ENCODE measurements at regions not wholly inside any gene's neighbourhood (a gene's known extent, or its start where the extent isn't known, plus 50 kb on each side); places are given as distances from the start of the nearest gene placed in this dataset.
"Not testable (repeated sequence)": the region's sequence is repeated elsewhere in the genome, so short reads cannot be mapped to it uniquely, and the experiment has no call there.

DNA sequence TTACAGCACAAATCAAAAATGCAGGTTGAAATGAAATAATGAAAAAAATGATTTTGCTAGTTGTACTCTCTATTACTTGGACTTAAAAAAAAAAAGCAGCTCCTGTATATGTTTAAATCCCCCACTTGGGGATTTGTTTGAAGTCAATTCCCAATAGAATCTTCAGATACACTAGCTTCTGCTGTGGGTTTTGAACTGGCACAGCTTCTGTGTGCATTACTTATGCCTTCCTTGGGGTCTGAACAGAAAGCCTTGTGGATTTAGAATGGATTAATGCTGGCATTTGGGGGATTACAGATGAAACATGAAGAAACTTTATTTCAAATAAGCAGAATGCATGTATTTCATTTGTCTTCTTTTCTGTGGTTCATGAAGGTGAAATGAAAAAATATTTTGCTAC is 513.2 kb upstream of the TBL1XR1 start:
- intact Hi-C loops (cut with DNase I) = no loop called here
- TF ChIP-seq POLR2AphosphoS5 (IDR thresholded peaks at IDR 0.05) (no peak), POLR2A (IDR thresholded peaks at IDR 0.05; ENCODE audit: low read depth) (no peak), CTCF (IDR thresholded peaks at IDR 0.05) (no peak), EP300 (IDR thresholded peaks at IDR 0.05) (no peak)
- Histone ChIP-seq H3K27me3 (no peaks in the 10 kb centered on the region), H3K4me3 (no peak overlapping the region), H3K9me3 (no peaks in the 10 kb centered on the region), H3K36me3 (no peaks in the 10 kb centered on the region), H3K4me1 (peaks cover 20 to 65% (median 50%) of the 10 kb centered on the region in 4 donors), H3K27ac (replicated peaks in 1 of 4) (no peak overlapping the region)
- DNase-seq (ENCODE audit: extremely low spot score) = no peak

GRCh38 chr3:177711637-177712036 is 514.4 kb upstream of the TBL1XR1 start:
- Histone ChIP-seq H3K27me3 (no peaks in the 10 kb centered on the region), H3K4me1 (peaks cover 11 to 57% (median 40%) of the 10 kb centered on the region in 4 donors), H3K9me3 (no peaks in the 10 kb centered on the region), H3K4me3 (no peak overlapping the region), H3K27ac (replicated peaks in 1 of 4) (no peak overlapping the region), H3K36me3 (no peaks in the 10 kb centered on the region)
- intact Hi-C loops (cut with DNase I) = no loop called here
- 87% methylated on average over 4 of the region's 4 CpGs for WGBS
- no peak for TF ChIP-seq CTCF (IDR thresholded peaks at IDR 0.05)
- no peak for DNase-seq (ENCODE audit: extremely low spot score)

DNA sequence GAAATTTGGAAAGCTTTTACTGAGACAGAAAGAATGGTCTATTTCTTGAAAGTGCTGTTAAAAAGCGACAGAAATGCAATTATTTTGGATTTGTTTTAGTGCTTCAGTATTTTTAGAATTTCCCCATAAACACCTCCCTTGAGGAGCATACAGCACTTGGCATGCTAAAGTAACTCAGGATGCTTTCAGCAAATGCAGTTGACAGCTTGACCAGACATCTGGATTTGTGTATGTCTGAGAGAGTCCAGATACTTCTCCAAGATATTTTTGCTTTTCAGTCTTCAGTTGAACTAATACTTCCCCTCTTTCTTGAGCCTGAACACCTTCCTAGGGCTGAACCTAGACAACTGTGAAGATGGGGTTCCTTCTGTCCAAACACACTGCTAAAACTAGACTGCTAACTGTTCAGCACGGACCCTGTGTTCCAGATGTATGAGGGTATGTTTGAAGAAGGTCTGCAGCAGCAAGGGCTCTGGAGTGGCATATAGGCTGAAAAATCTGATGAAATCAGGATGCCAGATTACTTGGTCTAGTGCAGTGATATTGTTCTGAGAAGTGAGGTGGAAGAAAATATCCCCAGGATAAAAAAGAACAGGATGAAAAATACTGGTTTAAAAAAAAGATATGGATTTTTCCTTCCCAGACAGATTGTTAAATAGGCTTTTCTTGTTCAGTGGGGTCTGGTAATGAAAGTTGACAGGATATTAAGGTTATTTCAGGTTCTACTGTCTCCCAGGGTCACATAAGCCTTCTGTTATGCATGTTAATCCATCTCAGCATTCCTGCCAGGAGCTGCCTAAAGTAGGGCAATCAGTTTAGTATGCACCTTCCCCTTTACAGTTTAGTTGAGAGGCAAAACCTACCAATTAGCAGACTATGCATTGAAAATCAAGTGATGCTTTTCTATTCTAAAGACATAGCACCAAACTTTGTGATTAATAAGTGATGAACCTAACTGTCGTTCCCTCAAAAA is 516.9 kb upstream of the TBL1XR1 start:
- DNase-seq (ENCODE audit: extremely low spot score) = no peak
- H3K9me3 ChIP-seq = no peaks in the 10 kb centered on the region
- H3K4me3 ChIP-seq = no peak overlapping the region
- H3K4me1 ChIP-seq = peaks cover 6 to 48% (median 36%) of the 10 kb centered on the region in 4 donors
- intact Hi-C loops (cut with DNase I) = no loop called here
- no peaks in the 10 kb centered on the region for H3K27me3 ChIP-seq
- TF ChIP-seq CTCF (IDR thresholded peaks at IDR 0.05) (no peak), POLR2A (IDR thresholded peaks at IDR 0.05; ENCODE audit: low read depth) (no peak)
- H3K27ac ChIP-seq (replicated peaks in 1 of 4) = peak overlapping the region; percentile 19 to 48 (median 34)
- H3K36me3 ChIP-seq = no peaks in the 10 kb centered on the region
- 45% methylated on average over 3 of the region's 3 CpGs for WGBS

DNA sequence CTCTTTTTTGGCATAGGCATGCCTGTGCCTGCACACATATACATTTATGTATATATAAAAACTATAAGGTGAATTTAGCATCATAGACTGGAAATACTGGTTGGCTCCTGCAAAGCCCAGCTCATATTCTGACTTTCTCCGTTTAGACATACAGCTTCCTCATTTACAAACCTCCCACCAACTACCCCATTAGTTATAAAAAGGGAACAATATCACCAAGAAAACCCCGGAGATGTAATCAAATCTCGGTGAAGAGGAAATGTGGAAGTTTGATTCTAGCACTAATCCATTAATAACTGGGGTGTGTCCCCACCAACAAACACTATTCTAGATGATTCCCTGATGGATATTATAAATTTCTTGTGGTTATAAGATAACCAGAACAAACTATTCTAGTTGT is 517.7 kb upstream of the TBL1XR1 start:
- peak overlapping the region in 1 of 4 donors; percentile 48 for H3K27ac ChIP-seq (replicated peaks in 1 of 4)
- H3K36me3 ChIP-seq = no peaks in the 10 kb centered on the region
- WGBS = 68% methylated on average over 3 of the region's 3 CpGs
- no peak for TF ChIP-seq POLR2AphosphoS5 (IDR thresholded peaks at IDR 0.05)
- no peak for TF ChIP-seq POLR2A (IDR thresholded peaks at IDR 0.05; ENCODE audit: low read depth)
- TF ChIP-seq CTCF (IDR thresholded peaks at IDR 0.05) = no peak
- no peak for TF ChIP-seq EP300 (IDR thresholded peaks at IDR 0.05)
- no peak overlapping the region for H3K4me3 ChIP-seq
- intact Hi-C loops (cut with DNase I) = no loop called here
- H3K4me1 ChIP-seq = peaks cover 6 to 48% (median 36%) of the 10 kb centered on the region in 4 donors
- H3K27me3 ChIP-seq = no peaks in the 10 kb centered on the region
- no peaks in the 10 kb centered on the region for H3K9me3 ChIP-seq
- no peak for DNase-seq (ENCODE audit: extremely low spot score)

DNA sequence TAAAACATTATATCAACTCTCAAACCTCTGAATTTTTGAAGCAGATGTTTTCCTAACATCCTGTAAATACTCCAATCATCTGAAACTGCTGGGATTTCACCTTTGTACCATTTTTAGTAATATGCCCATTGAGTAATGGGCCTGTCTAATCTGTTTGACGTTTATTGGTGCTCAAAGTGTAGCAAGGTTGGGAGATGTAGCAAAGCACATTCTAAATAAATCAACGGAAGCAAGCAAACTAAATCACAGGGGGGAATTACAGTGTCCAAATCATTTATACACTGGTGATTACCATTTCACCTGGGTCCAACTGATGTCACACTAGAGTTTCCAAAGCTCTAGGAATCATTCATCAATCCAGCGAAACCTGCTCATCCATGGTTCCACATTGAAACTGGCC is 518.7 kb upstream of the TBL1XR1 start:
- Histone ChIP-seq H3K4me3 (no peak overlapping the region), H3K9me3 (no peaks in the 10 kb centered on the region), H3K36me3 (no peaks in the 10 kb centered on the region), H3K4me1 (peaks cover 6 to 40% (median 29%) of the 10 kb centered on the region in 4 donors), H3K27ac (replicated peaks in 1 of 4) (no peak overlapping the region), H3K27me3 (no peaks in the 10 kb centered on the region)
- no peak for DNase-seq (ENCODE audit: extremely low spot score)
- TF ChIP-seq EP300 (IDR thresholded peaks at IDR 0.05) = no peak
- 80% methylated on average over 3 of the region's 3 CpGs for WGBS
- intact Hi-C loops (cut with DNase I) = no loop called here

GRCh38 chr3:177720927-177721326 is 523.6 kb upstream of the TBL1XR1 start:
- H3K9me3 ChIP-seq; H3K27ac ChIP-seq (replicated peaks in 1 of 4); H3K36me3 ChIP-seq; DNase-seq (ENCODE audit: extremely low spot score); H3K27me3 ChIP-seq; H3K4me3 ChIP-seq; intact Hi-C loops (cut with DNase I): not testable (repeated sequence)
- peaks cover 32 to 46% (median 44%) of the 10 kb centered on the region in 4 donors for H3K4me1 ChIP-seq
- 100% methylated on average over 3 of the region's 3 CpGs for WGBS
